ENCODE measurements at regions not wholly inside any gene's neighbourhood (a gene's known extent, or its start where the extent isn't known, plus 50 kb on each side); places are given as distances from the start of the nearest gene placed in this dataset.
"Not testable (repeated sequence)": the region's sequence is repeated elsewhere in the genome, so short reads cannot be mapped to it uniquely, and the experiment has no call there.

DNA sequence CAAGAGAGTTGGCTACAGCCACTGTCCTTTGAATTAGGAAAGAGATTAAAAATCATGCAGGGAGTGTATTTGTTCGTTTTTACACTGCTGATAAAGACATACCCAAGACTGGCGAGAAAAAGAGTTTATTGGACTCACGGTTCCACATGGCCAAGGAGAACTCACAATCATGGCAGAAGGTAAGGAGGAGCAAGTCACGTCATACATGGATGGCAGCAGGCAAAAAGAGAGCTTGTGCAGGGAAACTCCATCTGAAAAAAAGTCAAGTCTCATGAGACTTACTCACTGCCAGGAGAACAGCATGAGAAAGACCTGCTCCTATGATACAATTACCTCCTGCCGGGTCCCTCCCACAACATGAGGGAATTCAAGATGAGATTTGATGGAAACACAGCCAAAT is 1595.2 kb downstream of the KCNT2 start:
- DNase-seq: no peak

DNA sequence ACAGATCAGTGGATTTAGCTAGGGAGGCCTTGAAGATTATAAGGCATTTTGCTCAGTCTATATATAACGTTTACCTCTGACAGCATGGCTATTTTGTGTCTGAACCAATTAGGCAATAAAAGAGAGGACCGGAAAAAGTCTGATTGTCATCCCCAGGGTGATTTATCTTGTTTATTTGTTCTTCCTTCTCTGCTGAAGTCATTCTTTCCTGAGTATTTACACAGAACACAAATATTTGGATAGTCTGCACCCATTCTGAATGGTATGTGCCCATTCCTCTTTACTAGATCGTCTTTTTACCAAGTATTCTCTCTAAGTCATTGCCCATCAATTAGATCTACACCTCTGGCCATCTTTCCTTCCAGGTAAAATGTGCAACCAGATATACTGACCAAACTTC is 1602.9 kb downstream of the KCNT2 start:
- DNase-seq: no peak

DNA sequence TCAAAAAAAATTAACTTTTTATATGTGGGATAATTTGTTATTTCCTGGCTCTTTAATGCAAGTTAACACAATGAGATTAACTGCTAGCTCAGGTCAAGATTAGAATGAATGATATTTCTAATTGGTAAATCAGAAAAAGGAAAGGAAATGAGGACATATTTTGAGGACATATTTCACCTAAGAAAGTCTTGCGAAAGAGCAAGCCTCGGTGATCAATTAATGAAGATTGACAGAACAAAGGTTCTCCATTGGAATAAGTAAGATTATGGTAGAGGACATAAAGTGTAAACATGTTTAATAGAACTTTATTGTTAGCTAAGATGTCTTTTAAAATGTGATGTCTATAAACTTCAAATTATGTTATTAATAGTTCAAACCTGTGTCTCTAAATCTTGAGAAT is 1617.8 kb downstream of the KCNT2 start:
- DNase-seq: no peak

DNA sequence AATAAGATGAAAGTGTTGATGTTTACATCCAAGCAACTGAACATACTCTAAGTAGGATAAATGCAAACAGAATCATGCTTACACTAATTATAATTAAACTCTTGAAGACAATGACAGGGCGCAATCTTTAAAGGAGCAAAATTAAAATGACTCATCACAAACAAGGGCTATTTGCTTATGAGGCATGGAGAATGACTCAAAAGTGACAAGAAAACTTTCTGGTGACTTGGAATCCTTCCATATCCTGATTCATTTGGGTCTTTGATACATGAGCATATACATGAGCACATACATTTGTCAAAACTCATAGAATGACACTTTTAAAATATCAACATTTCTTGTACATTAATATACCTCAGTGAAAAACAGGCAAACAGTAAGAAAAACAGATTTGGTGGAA is 1632.3 kb downstream of the KCNT2 start:
- no peak for DNase-seq

DNA sequence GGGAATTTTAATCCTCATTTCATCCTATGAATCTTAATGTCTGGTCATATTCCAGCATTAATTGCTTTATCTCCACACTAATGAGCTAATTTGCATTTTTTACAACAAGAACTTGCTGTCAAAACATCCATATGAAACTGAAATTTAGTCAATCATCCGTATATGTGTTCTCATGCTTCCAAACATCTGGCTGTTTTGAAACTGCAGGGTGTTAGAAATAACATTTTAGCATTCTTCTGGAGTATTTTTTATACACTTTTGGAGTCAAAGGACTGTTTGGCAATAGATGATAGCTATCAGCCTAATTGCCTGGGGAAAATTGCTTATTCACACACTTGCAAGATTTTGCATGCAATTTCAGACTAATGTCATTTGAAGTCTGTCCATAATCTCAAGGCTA is 1639.3 kb downstream of the KCNT2 start:
- DNase-seq: no peak

DNA sequence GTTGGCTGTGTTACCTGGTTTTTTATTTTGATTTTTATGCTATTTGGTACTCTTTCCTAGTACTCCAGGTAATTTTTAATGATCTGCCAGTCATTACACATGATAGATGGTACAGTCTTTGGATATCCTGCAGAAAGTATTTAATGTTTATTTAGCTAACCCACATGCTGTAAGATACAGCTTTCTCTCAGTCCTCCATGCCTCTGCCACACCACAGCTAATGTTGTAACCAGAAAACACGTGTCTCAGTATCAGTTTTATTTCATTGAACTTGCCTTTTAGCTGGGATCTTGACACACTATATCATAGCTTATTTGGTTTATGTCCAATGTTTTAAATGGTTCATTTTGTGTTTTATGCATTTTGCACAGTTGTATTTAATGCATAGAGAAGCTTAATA is 1648.4 kb downstream of the KCNT2 start:
- DNase-seq: no peak

DNA sequence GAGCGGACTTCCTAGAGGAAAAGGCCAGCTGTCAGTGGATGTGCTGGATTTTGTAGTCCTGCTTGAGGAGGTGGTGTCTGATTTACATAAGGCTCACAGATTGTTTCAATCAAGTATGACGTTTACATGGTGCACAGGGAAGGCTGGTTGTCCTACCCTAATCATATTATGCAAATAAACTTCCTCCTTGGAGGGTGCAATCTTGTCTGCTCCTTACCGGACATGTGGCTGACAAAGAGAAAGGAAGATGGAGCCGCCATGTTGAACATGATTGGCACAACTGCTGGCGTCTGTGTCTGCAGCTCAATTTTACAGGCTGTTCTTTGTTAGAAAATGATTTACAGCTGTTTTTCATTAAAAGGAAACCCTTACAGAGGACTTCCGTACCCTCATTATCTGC is 1656.1 kb downstream of the KCNT2 start:
- no peak for DNase-seq

DNA sequence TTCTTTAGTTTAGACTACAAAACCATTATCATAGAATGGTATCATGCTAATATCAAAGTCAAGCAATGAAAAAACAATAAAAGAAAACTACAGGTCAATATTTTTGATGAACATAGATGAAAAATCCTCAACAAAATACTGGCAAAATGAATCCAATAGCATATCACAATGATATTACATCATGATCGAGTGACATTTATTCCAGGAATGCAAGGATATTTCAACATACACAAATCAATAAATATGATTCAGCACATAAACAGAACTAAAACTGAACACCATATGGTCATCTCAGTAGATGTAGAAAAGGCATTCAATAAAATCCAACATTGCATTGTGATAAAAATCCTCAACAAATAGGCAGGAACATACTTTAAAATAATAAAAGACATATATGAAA is 1657.7 kb downstream of the KCNT2 start:
- no peak for DNase-seq

DNA sequence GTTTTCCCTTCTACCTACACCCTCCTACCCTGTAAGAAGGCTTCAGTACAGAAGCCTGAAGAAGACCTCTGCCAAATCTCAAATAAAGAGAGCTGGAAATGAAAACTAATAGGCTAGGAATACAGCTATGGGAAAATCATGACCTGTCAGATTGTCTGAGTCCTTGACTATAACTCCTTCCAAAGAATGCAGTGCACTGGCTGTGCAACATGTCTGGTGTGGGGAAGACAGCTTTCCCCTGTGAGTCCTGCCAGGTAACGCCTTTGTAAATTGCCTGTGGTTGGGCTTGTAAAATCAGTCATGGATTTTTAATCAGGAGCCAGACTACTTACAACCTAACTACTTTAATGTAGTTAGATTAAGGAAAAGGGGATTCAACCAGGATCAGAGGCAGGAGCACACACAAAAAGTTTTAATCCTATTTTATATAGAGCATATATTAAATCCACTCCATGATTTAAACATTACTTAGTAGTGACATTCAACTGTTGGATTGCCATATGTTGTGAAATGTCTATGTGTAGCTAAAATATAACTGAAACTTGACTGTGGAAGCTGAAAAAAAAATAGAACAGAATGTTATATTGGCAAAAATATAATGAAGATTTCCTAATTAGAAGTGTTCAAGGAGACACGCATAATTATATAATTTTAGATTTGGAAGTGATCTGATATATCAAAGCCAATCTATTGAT is 1667.8 kb downstream of the KCNT2 start:
- no peak for DNase-seq

DNA sequence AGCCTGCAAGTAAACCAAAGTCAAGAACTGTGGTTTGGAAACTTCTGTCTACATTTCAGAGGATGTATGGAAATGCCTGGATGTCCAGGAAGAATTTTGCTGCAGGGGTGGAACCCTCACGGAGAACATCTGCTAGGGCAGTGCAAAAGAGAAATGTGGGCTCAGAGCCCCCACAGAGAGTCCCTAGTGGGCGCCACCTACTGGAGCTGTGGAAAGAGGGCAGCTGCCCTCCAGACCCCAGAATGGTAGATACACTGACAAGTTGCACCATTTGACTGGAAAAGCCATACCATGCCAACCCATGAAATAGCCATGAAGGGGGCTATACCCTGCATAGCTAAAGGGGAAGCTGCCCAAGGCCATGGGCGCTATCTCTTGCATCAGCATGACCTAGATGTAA is 1672.4 kb downstream of the KCNT2 start:
- DNase-seq: no peak

DNA sequence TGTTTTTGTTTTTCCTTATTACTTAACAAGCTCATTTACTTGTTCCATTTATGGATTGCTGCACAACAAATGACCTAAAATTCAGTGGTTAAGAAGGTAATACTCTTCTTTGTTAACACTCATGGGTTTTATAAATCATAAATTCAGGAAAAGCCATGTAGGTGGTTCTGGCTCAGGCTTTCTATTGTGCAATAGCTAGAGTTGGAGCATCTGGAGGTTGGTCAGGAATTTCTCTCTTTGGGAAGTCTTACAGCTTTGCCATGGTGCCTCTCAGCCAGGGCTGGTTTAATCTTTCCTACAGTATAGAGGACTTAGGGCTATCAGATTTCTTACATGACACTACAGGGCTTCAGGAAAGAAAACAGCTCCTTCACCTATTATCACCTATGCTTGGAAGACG is 1677.1 kb downstream of the KCNT2 start:
- DNase-seq: no peak

DNA sequence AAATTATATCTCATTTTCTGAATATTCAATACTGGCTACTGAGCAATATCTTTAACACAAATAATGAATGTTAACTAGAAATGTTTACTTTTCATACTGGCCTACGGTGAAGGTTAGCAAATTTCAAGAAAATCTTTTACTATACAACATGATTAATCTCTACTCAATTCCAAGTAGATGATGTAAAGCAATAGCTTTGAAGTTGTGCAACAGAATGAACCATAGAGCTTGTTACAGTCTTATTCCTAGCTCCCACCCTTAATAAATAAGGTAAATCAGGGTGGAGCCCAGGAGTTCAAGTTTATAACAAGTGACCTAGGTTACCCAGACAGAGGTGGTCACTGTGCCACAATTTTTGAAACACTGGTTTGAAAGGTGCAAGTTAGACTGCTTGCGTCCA is 1678.1 kb downstream of the KCNT2 start:
- DNase-seq: no peak

DNA sequence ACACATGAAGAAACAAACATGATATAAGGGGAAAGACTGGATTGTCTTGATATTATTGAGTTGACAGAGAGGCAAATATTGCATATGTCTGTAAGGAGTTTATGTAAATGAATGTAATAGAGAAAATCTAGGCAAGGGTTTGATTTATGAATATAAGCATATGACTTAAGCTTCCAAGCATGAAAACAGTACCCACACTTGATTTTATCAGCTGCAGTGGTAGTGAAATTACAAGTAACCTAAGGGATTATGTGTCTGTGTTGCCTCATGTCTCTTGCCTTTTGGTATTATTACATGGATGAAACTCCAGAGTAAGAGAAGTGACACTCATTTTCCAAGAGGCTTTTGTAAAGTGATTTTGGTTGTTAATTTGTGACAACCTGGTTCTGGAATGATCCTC is 1678.9 kb downstream of the KCNT2 start:
- DNase-seq: no peak

DNA sequence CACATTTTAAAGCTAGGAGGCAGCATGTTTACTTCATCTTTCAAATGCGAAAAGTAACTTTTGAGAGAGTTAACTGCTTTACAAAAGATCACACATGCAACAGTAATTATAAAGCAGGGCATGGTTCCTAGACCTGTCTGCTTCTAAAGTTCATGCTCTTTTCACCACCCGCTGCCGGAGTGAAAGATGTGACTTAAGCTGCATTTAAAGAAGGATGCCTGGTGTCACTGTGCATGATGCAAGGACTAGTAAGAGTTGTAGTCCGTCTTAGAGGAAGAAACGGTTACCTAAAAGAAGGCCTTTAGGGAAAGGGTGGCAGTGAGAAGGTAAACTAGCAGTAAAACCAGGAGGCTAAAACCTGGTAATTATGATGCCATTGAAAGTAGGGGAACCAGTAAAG is 1689.1 kb downstream of the KCNT2 start:
- DNase-seq: no peak

DNA sequence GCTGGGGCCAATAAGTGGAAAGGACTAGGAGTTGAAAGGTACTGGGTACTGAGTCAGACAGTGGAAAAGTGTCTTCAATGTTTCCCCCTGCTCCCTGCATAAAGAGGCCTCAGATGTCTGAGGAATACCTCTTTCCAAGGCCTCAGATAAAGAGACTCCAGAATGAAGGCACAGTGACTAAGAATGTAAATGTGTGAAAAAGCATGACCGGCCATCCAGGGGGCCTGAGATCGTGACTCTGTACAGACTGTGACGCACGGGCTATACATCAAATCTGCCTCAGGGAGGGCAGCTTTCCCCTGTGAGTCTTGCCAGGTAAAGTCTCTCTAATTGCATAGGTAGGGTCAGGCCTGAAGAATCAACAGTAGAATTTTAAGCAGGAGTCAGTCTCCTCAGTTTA is 1690.5 kb downstream of the KCNT2 start:
- DNase-seq: no peak

DNA sequence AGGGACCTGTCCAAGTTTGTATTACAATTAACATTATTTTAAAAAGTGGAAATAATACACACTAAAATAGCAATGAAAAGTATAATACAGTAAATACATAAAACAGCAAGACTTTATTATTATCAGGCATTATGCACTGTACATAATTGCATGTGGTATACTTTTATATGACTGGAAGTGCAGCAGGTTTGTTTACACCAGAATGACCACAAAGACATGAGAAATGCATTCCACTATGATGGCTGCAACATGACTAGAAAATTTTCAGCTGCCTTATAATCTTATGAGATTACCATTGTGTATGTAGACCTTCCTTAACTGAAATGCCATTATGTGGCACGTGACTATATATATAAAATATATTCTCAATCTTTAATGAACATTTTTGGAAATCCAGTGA is 1699.6 kb downstream of the KCNT2 start:
- no peak for DNase-seq

DNA sequence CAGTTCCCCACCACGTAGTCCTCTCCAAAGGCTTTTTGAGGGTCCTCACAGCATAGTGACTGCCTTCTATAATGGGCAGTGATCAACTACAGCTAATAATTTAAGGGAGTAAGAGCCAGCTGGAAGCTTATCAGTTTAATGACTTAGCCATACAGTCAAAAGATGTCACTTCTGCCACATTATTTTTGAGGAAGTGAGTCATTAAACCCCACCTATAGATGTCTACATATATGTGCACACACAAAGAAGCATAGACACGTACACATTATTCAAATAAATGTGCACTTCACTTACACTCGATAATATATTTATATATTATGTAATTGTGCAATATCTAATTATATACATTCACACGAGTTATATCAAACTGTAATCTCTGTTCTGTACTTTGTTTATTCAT is 1704.7 kb downstream of the KCNT2 start:
- no peak for DNase-seq

DNA sequence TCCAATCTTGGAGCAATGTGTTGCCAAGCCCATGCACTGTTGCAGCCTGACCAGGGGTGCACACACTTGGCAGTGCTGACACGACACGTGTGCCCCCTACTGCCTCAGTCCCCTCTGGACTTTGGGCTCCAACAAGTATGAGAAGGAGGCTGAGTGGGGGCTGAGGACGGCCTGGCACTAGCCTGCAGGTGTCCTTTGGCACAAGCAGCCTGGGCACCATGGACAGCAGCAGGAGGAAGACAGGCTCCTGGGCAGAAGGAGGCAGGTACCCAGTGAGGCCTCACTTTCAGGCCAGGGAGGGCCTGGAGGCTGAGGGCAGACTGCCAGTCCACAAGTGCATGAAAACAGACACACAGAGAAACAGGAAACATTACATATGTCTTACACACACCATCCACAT is 1702.9 kb upstream of the B3GALT2 start:
- DNase-seq: no peak

DNA sequence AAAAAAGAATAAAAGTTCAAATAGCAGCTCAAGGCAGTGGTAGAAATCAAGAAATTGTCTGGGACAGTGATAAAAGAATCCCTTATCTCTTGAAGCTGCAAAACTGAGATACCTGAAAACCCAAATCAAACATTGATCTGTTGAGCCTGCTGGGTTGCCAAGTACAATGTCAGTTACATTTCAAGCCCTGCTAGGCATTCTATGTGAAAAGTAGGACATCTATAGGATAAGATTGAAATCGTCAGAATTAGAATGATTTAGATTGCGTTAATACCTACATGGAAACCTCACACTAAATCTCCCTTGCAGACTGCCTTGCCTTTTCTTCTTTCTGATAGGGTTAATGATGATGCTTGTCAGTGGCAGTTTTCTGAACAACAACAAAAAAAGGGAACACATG is 1684.4 kb upstream of the B3GALT2 start:
- no peak for DNase-seq

DNA sequence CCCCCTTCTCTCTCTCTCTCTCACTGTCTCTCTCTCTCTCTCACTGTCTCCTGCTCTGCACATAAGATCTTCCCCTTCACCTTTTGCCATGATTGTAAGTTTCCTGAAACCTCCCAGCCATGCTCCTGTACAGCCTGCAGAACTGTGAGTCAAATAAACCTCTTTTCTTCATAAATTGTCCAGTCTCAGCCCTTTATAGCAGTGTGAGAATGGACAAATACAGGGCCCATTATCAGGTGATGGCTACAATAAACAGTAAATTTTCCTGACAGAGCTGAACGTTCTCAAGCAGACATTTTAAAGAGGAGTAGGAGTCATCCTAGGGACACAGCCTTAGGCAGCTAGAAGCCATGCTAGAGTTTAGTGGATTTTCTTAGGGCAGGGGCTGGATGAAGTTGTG is 1679.7 kb upstream of the B3GALT2 start:
- DNase-seq: no peak

DNA sequence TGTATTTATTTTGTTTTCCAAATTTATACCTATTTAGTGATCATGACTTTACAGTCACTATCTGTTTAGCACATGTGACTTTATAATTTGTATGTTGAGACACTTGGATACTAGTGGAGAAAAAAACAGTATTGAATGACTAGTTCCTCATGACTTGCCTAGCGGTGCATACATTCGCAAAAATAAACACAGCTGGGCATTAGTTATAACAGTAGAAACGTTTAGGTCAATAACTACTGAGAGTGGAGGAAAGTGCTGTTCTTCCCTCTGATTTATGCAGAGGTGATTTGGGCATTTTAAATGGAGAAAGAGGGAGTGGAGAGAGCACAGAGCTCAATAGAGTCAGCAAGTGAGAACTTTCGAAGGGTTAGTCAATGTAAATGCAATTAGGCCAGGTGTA is 1679.0 kb upstream of the B3GALT2 start:
- no peak for DNase-seq

DNA sequence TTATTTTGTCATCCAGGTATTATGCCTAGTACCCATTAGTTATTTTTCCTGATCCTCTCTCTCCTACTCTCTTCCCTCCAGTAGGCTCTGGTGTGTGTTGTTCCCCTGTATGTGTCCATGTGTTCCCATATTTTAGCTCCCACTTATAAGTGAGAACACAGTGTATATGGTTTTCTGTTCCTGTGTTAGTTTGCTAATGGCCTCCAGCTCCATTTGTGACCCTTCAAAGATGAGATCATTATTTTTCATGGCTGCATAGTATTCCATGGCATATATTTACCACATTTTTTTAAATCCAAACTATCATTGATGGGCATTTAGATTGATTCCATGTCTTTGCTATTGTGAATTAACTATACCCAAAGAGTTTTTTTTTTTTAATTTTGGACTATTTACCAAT is 1675.7 kb upstream of the B3GALT2 start:
- no peak for DNase-seq

DNA sequence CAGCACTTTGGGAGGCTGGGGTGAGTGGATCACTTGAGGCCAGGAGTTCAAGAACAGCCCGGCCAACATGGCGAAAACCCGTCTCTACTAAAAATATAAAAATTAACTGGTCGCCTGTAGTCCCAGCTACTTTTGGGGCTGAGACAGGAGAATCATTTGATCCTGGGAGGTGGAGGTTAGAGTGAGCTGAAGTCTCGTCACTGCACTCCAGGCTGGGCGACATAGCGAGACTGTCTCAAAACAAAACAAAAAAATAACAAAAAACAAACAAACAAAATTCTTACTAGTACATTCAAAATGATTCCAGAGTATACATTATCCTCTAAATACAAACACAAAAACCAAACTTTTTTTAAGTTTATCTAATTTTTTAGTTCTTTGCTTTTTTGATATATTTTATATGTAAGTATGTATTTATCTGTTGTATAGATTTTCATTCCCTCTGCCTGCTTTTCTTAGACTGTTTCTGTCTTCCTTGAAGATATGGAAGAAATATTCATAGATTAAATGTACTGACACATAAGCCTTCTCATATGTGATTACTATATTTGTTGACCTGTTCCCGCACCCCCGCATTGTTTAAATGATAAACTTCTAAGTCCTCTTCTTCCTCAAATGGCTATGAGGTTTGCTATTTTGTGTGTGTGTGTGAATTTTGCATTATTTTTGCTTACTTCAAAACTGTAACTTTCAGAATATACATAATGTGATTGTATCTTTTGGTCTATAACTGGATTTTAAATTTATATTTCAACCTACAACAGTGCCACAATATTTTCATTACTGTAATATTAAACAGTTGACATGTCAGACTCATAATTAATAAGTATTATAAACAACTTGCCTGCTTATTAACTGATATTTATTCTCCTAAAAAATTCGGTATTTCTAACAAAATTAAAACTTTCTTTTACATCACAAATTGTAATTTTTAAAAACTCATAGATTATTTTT is 1674.1 kb upstream of the B3GALT2 start:
- DNase-seq: no peak

DNA sequence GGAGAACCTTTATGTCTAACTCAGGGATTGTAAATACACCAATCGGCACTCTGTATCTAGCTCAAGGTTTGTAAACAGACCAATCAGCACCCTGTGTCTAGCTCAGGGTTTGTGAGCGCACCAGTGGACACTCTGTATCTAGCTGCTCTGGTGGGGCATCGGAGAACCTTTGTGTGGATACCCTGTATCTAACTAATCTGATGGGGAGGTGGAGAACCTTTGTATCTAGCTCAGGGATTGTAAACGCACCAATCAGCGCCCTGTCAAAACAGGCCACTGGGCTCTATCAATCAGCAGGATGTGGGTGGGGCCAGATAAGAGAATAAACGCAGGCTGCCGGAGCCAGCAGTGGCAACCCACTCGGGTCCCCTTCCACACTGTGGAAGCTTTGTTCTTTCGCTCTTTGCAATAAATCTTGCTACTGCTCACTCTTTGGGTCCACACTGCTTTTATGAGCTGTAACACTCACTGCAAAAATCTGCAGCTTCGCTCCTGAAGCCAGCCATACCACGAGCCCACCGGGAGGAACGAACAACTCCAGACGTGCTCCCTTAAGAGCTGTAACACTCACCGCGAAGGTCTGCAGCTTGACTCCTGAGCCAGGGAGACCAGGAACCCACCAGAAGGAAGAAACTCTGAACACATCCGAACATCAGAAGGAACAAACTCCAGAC is 1673.2 kb upstream of the B3GALT2 start:
- DNase-seq: not testable (repeated sequence)

Measured in activated T-cell treated with anti-CD3 and anti-CD28 coated beads for 4 hours (primary cell).